Tibial nerve (tissue), 4 donors: ENCODE measurements at regions not wholly inside any gene's neighbourhood (a gene's known extent, or its start where the extent isn't known, plus 50 kb on each side); places are given as distances from the start of the nearest gene placed in this dataset.

Source experiments
- CTCF ChIP-seq, 5 experiments: fragments of 200-600 bp in 3 of 5; fragments of 450-650 bp in 2 of 5; sonication (generic) in 3 of 5; IDR thresholded peaks; one replicate each; pipeline ENCODE4 v1.5.1; 2016 to 2019; ENCODE audit warnings: antibody characterized with exemption in 5 of 5, mild to moderate bottlenecking in 3 of 5, moderate library complexity in 2 of 5
- EP300 ChIP-seq, 2 donors: sonication (generic); formaldehyde crosslinking; IDR thresholded peaks; one replicate each; pipeline ENCODE4 v1.6.1; 2017; ENCODE audit warnings: antibody characterized with exemption in 2 of 2, mild to moderate bottlenecking in 1 of 2
- POLR2A ChIP-seq, 2 donors: fragments of 450-650 bp; IDR thresholded peaks; one replicate each; pipeline ENCODE4 v1.6.1; 2017; ENCODE audit warnings: antibody characterized with exemption in 2 of 2, mild to moderate bottlenecking in 2 of 2, moderate library complexity in 2 of 2

- TF ChIP-seq POLR2A (IDR thresholded peaks at IDR 0.05) (no peak), CTCF (IDR thresholded peaks at IDR 0.05) (no peak), EP300 (IDR thresholded peaks at IDR 0.05) (no peak)
Measured at GRCh38 chr20:46827718-46828458, 66.8 kb upstream of the EYA2 start.
